GM12878 (cell line): ENCODE measurements at regions not wholly inside any gene's neighbourhood (a gene's known extent, or its start where the extent isn't known, plus 50 kb on each side); places are given as distances from the start of the nearest gene placed in this dataset.

ENCODE experiments used
- ATAC-seq: fragments of 200-7000 bp; cut with Tn5 transposase; 3 replicates; pipeline ENCODE4 v1.9.1; 2020; ENCODE audit warnings: mild to moderate bottlenecking, moderate library complexity
- BruUV-seq: library from RNA; stranded (reverse); fragments of 400-500 nt; replicated peaks from 2 replicates; lab custom pipeline; 2021; lab: Mats Ljungman, UMichigan
- CTCF ChIA-PET: fragments of 300-600 bp; sonication (Branson Sonifier 250); formaldehyde crosslinking; extraction: SDS; loops from one replicate; lab custom pipeline; 2021; ENCODE audit warnings: inconsistent platforms; lab: Yijun Ruan, JAX
- POLR2A ChIA-PET: fragments of 350-600 bp; formaldehyde crosslinking; extraction: SDS; loops from one replicate; lab custom pipeline; 2021; ENCODE audit warnings: inconsistent platforms; lab: Charles Lee
- RAD21 ChIA-PET: fragments of 300-600 bp; sonication (Branson Sonifier 250); formaldehyde crosslinking; loops from one replicate; lab custom pipeline; 2023; ENCODE audit warnings: antibody characterized with exemption; ENCODE audit not compliant: unreplicated experiment; lab: Charles Lee
- SMC1A ChIA-PET: fragments of 300-600 bp; sonication (Branson Sonifier 250); formaldehyde crosslinking; loops from one replicate; lab custom pipeline; 2023; ENCODE audit not compliant: unreplicated experiment, uncharacterized antibody; lab: Charles Lee
- DNase-seq: peaks from one replicate; pipeline ENCODE4 v3.0.0-alpha.2; 2011; ENCODE audit warnings: low read depth, low spot score
- FAIRE-seq: peaks from 3 replicates; lab custom pipeline; 2011; peaks lifted over from hg19 to GRCh38; lab: Jason Lieb, UNC
- H2AFZ ChIP-seq: 2 replicates; pipeline ENCODE4 v1.6.0; 2011; ENCODE audit warnings: low read depth, low read length, control low read depth; ENCODE audit not compliant: control insufficient read depth
- H3K27ac ChIP-seq: 2 replicates; pipeline ENCODE4 v1.5.1; 2011; ENCODE audit warnings: control low read depth; ENCODE audit not compliant: control insufficient read depth, insufficient read depth
- H3K27me3 ChIP-seq, 2 experiments: replicated peaks in 1 of 2; 2 replicates each; pipeline versions ENCODE4 v1.6.0 to v1.6.1; 2011; ENCODE audit warnings: low read length in 1 of 2; ENCODE audit not compliant: control insufficient read depth in 2 of 2, insufficient read depth in 2 of 2
- H3K36me3 ChIP-seq, 2 experiments: 2 replicates each; pipeline ENCODE4 v1.5.1; 2011; ENCODE audit warnings: low read length in 1 of 2; ENCODE audit not compliant: control insufficient read depth in 2 of 2, insufficient read depth in 2 of 2
- H3K4me1 ChIP-seq: 2 replicates; pipeline ENCODE4 v1.6.1; 2011; ENCODE audit warnings: mild to moderate bottlenecking, low read length, moderate library complexity, mixed read lengths; ENCODE audit not compliant: control insufficient read depth, insufficient read depth
- H3K4me2 ChIP-seq: 2 replicates; pipeline ENCODE4 v1.6.0; 2011; ENCODE audit warnings: control low read depth; ENCODE audit not compliant: control insufficient read depth, insufficient read depth
- H3K4me3 ChIP-seq: fragments of 200-600 bp; sonication (generic); 2 replicates; pipeline ENCODE4 v1.5.1; 2016
- H3K79me2 ChIP-seq: 2 replicates; pipeline ENCODE4 v1.6.0; 2011; ENCODE audit warnings: low read length; ENCODE audit not compliant: control insufficient read depth, insufficient read depth
- H3K9ac ChIP-seq: 2 replicates; pipeline ENCODE4 v1.8.0; 2011; ENCODE audit warnings: low read length, control low read depth, mixed read lengths; ENCODE audit not compliant: control insufficient read depth, insufficient read depth
- H3K9me3 ChIP-seq: replicated peaks from 3 replicates; pipeline ENCODE4 v1.5.1; 2011; ENCODE audit warnings: mild to moderate bottlenecking, low read length; ENCODE audit not compliant: control insufficient read depth, insufficient read depth
- H4K20me1 ChIP-seq: 2 replicates; pipeline ENCODE4 v1.6.0; 2011; ENCODE audit not compliant: control insufficient read depth, insufficient read depth
- BACH1 ChIP-seq: fragments of 450-650 bp; IDR thresholded peaks from 2 replicates; pipeline ENCODE4 v1.6.1; 2017; ENCODE audit warnings: mild to moderate bottlenecking, borderline replicate concordance
- E4F1 ChIP-seq: fragments of 450-650 bp; IDR thresholded peaks from 2 replicates; pipeline ENCODE4 v1.6.1; 2018; ENCODE audit warnings: borderline replicate concordance, mild to moderate bottlenecking; ENCODE audit not compliant: partially characterized antibody
- FOS ChIP-seq: IDR thresholded peaks from 3 replicates; pipeline ENCODE4 v1.6.1; 2011; ENCODE audit warnings: borderline replicate concordance; ENCODE audit not compliant: insufficient read length; ENCODE audit errors: extremely low read depth
- GABPA ChIP-seq: IDR thresholded peaks from 2 replicates; pipeline ENCODE4 v1.6.1; 2014; ENCODE audit warnings: antibody characterized with exemption, low read depth, mild to moderate bottlenecking, inconsistent platforms
- HCFC1 ChIP-seq: fragments of 150-350 bp; IDR thresholded peaks from 2 replicates; pipeline ENCODE4 v1.6.1; 2014; ENCODE audit warnings: low read length
- JUND ChIP-seq: IDR thresholded peaks from 2 replicates; pipeline ENCODE4 v1.6.1; 2012; ENCODE audit warnings: low read depth, mild to moderate bottlenecking, low read length, improper control_type of control experiment, moderate library complexity
- MEF2A ChIP-seq: IDR thresholded peaks from 2 replicates; pipeline ENCODE4 v1.6.1; 2011; ENCODE audit warnings: low read depth, mild to moderate bottlenecking, low read length, moderate library complexity; ENCODE audit not compliant: insufficient read depth
- MYC ChIP-seq: IDR thresholded peaks from 2 replicates; pipeline ENCODE4 v1.6.1; 2011; ENCODE audit warnings: mild to moderate bottlenecking, low read length, moderate library complexity, inconsistent platforms; ENCODE audit not compliant: insufficient read depth, insufficient replicate concordance, insufficient read length, severe bottlenecking
- NR2C1 ChIP-seq: fragments of 450-650 bp; IDR thresholded peaks from 2 replicates; pipeline ENCODE4 v1.6.1; 2017; ENCODE audit warnings: antibody characterized with exemption, mild to moderate bottlenecking, moderate library complexity
- NR2C2 ChIP-seq: IDR thresholded peaks from 2 replicates; pipeline ENCODE4 v1.6.1; 2011; ENCODE audit warnings: borderline replicate concordance, low read depth; ENCODE audit not compliant: control insufficient read depth, insufficient read length
- PAX5 ChIP-seq: IDR thresholded peaks from 2 replicates; pipeline ENCODE4 v1.6.1; 2011; ENCODE audit warnings: low read depth, low read length, borderline replicate concordance
- PBX3 ChIP-seq: IDR thresholded peaks from 2 replicates; pipeline ENCODE4 v1.6.1; 2011; ENCODE audit warnings: mild to moderate bottlenecking, low read depth, low read length, moderate library complexity; ENCODE audit not compliant: insufficient replicate concordance
- WGBS: methylation state at CpG from one replicate; pipeline ENCODE4 v1.1.6; 2016; ENCODE audit warnings: low lambda C conversion rate; ENCODE audit not compliant: insufficient replicate concordance, insufficient coverage; ENCODE audit errors: missing lambda C conversion rate; 5-methylcytosine and 5-hydroxymethylcytosine counted together
- in situ Hi-C: fragments of 300-500 bp; cut with MboI; formaldehyde crosslinking; loops from 9 replicates; pipeline ENCODE4 v1.14.3; 2018; ENCODE audit warnings: mixed read lengths
- intact Hi-C: fragments of 100-400 bp; cut with micrococcal nuclease; formaldehyde crosslinking; loops from one replicate; pipeline ENCODE4 v1.14.2; 2022; ENCODE audit not compliant: unreplicated experiment
- TF ChIP-seq, protein P1 (sequence below): IDR thresholded peaks from 2 replicates; pipeline ENCODE4 v1.6.1; 2011; ENCODE audit warnings: borderline replicate concordance, low read depth, mild to moderate bottlenecking, moderate library complexity, mixed read lengths, low read length; ENCODE audit not compliant: insufficient read depth; ENCODE audit errors: extremely low read length

GRCh38 chr3:182479419-182480336, 313.6 kb upstream of the ATP11B start:
- BruUV-seq, result no TSS peak
- H3K9ac ChIP-seq, result no peak overlapping the region

More at GRCh38 chr3:182479419-182480336, 313.6 kb upstream of the ATP11B start:
- DNase-seq, result no peak
- in situ Hi-C loops (no loop called here), intact Hi-C loops (no loop called here)
- H3K36me3 ChIP-seq, result no peaks in the 10 kb centered on the region
- no peaks in the 10 kb centered on the region for H3K27me3 ChIP-seq
- no peak for FAIRE-seq
- H3K4me1 ChIP-seq, result no peaks in the 10 kb centered on the region
- ChIA-PET RAD21 (no interaction called here), SMC1A (no interaction called here), CTCF (interaction anchor here (0.6 kb wide), 1 partner anchor 606 kb away, joined by 7 read pairs; no protein-coding TSS in a partner anchor), POLR2A (no interaction called here)
- no peak for TF ChIP-seq BACH1
- TF ChIP-seq MYC, result no peak
- no peak for TF ChIP-seq MEF2A
- TF ChIP-seq, protein P1, sequence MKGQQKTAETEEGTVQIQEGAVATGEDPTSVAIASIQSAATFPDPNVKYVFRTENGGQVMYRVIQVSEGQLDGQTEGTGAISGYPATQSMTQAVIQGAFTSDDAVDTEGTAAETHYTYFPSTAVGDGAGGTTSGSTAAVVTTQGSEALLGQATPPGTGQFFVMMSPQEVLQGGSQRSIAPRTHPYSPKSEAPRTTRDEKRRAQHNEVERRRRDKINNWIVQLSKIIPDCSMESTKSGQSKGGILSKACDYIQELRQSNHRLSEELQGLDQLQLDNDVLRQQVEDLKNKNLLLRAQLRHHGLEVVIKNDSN, result no peak
- no peak for TF ChIP-seq NR2C2
- TF ChIP-seq PAX5, result no peak
- TF ChIP-seq PBX3, result no peak
- no peak for TF ChIP-seq HCFC1
- TF ChIP-seq JUND, result no peak
- no peak for TF ChIP-seq NR2C1
- no peak for TF ChIP-seq GABPA
- no peak for TF ChIP-seq E4F1
- no peak for TF ChIP-seq FOS
- no peaks in the 10 kb centered on the region for H3K79me2 ChIP-seq
- no peak overlapping the region for H2AFZ ChIP-seq
- WGBS, result 24% methylated on average over 8 of the region's 8 CpGs
- H3K4me2 ChIP-seq, result no peak overlapping the region
- no peak for ATAC-seq
- no peak overlapping the region for H3K27ac ChIP-seq
- no peaks in the 10 kb centered on the region for H4K20me1 ChIP-seq
- no peaks in the 10 kb centered on the region for H3K9me3 ChIP-seq
- H3K4me3 ChIP-seq, result no peak overlapping the region
